HepG2 (cell line): ENCODE measurements at regions not wholly inside any gene's neighbourhood (a gene's known extent, or its start where the extent isn't known, plus 50 kb on each side); places are given as distances from the start of the nearest gene placed in this dataset.

Experiments used
- ATAC-seq: fragments of 200-7000 bp; cut with Tn5 transposase; 3 replicates; pipeline ENCODE4 v1.9.1; 2020; ENCODE audit warnings: mild to moderate bottlenecking, moderate library complexity
- BruUV-seq: library from RNA; stranded (reverse); fragments of 400-500 nt; replicated peaks from 2 replicates; lab custom pipeline; 2021; lab: Mats Ljungman, UMichigan
- CTCF ChIA-PET: fragments of 300-600 bp; formaldehyde crosslinking; extraction: SDS; loops from one replicate; lab custom pipeline; 2021; ENCODE audit warnings: low total read pairs, inconsistent platforms, low intra/inter-chr PET ratio; lab: Yijun Ruan, JAX
- POLR2A ChIA-PET: fragments of 350-600 bp; sonication (Branson Sonifier 250); formaldehyde crosslinking; loops from one replicate; lab custom pipeline; 2020; ENCODE audit warnings: antibody characterized with exemption, inconsistent platforms; lab: Yijun Ruan, JAX
- DNase-seq: peaks from one replicate; pipeline ENCODE4 v3.0.0-alpha.2; 2015; ENCODE audit warnings: low spot score
- FAIRE-seq: peaks from 3 replicates; lab custom pipeline; 2011; peaks lifted over from hg19 to GRCh38; lab: Jason Lieb, UNC
- H2AFZ ChIP-seq: one replicate; pipeline ENCODE4 v1.6.1; 2011; ENCODE audit warnings: low read length, inconsistent platforms
- H3K27ac ChIP-seq: fragments of 300-600 bp; 3 replicates; pipeline ENCODE4 v1.8.0; 2011; ENCODE audit warnings: mixed run types, mild to moderate bottlenecking, mixed read lengths, low read length, inconsistent platforms; ENCODE audit not compliant: insufficient read depth; ENCODE audit errors: extremely low read length
- H3K27me3 ChIP-seq, 2 experiments: fragments of 200-600 bp in 1 of 2; 2 replicates in 1 of 2; 3 replicates in 1 of 2; pipeline versions ENCODE4 v1.6.0 to v1.8.0; 2011; ENCODE audit warnings: low read length in 2 of 2, mild to moderate bottlenecking in 2 of 2, moderate library complexity in 2 of 2, inconsistent platforms in 1 of 2; ENCODE audit not compliant: insufficient read depth in 2 of 2, control insufficient read depth in 1 of 2
- H3K36me3 ChIP-seq, 2 experiments: fragments of 200-600 bp in 1 of 2; replicated peaks in 1 of 2; 2 replicates in 1 of 2; 3 replicates in 1 of 2; pipeline versions ENCODE4 v1.5.1 to v1.8.0; 2011; ENCODE audit warnings: low read length in 2 of 2, inconsistent platforms in 1 of 2; ENCODE audit not compliant: insufficient read depth in 2 of 2, control insufficient read depth in 1 of 2
- H3K4me1 ChIP-seq: 2 replicates; pipeline ENCODE4 v1.5.1; 2012; ENCODE audit warnings: low read length, inconsistent platforms; ENCODE audit not compliant: insufficient read depth
- H3K4me2 ChIP-seq: 2 replicates; pipeline ENCODE4 v1.6.0; 2011; ENCODE audit warnings: low read depth, low read length, inconsistent platforms
- H3K4me3 ChIP-seq, 3 experiments: fragments of 200-600 bp in 1 of 3; sonication (generic), shearing (Covaris generic) in 1 of 3; replicated peaks in 1 of 3; 2 replicates each; pipeline ENCODE4 v1.5.1; 2011 to 2016; ENCODE audit warnings: low read length in 3 of 3, inconsistent platforms in 2 of 3, low read depth in 2 of 3, mild to moderate bottlenecking in 2 of 3, control low read depth in 1 of 3, mixed read lengths in 1 of 3; ENCODE audit not compliant: insufficient read depth in 1 of 3
- H3K79me2 ChIP-seq: one replicate; pipeline ENCODE4 v1.6.1; 2011; ENCODE audit warnings: low read length, inconsistent platforms; ENCODE audit not compliant: insufficient read depth
- H3K9ac ChIP-seq: 2 replicates; pipeline ENCODE4 v1.6.0; 2011; ENCODE audit warnings: mild to moderate bottlenecking, low read depth, low read length, inconsistent platforms; ENCODE audit not compliant: insufficient read depth
- H3K9me3 ChIP-seq: 2 replicates; pipeline ENCODE4 v1.5.1; 2012; ENCODE audit warnings: mild to moderate bottlenecking, low read length
- H4K20me1 ChIP-seq: 2 replicates; pipeline ENCODE4 v1.6.0; 2011; ENCODE audit warnings: inconsistent platforms, mild to moderate bottlenecking, low read length, moderate library complexity; ENCODE audit not compliant: insufficient read depth
- ATF2 ChIP-seq: sonication (generic); formaldehyde crosslinking; IDR thresholded peaks from 2 replicates; pipeline ENCODE4 v1.4.0; 2020; ENCODE audit warnings: missing genetic modification reagents
- CBX5 ChIP-seq: sonication (generic); formaldehyde crosslinking; IDR thresholded peaks from 2 replicates; pipeline ENCODE4 v1.4.0; 2020; ENCODE audit warnings: missing genetic modification reagents, borderline replicate concordance
- CEBPB ChIP-seq: IDR thresholded peaks from 2 replicates; pipeline ENCODE4 v1.6.1; 2011; ENCODE audit warnings: low read depth, low read length, improper control_type of control experiment, borderline replicate concordance
- ISL2 ChIP-seq: sonication (generic); formaldehyde crosslinking; IDR thresholded peaks from 2 replicates; pipeline ENCODE4 v1.5.0; 2020; ENCODE audit warnings: missing genetic modification reagents
- RBM22 ChIP-seq: fragments of 200-400 bp; formaldehyde crosslinking; optimal IDR thresholded peaks from 2 replicates; pipeline ENCODE3; 2017; ENCODE audit warnings: mild to moderate bottlenecking, low read length, moderate library complexity
- REST ChIP-seq, 2 experiments: IDR thresholded peaks; 2 replicates each; pipeline ENCODE4 v1.6.1; 2011 to 2012; ENCODE audit warnings: low read length in 2 of 2, borderline replicate concordance in 1 of 2, low read depth in 1 of 2, mild to moderate bottlenecking in 1 of 2, moderate library complexity in 1 of 2
- SNAPC4 ChIP-seq: sonication (generic); formaldehyde crosslinking; IDR thresholded peaks from 2 replicates; pipeline ENCODE4 v1.4.0; 2020; ENCODE audit warnings: mild to moderate bottlenecking, missing genetic modification reagents
- TCF12 ChIP-seq, 2 experiments: fragments of 450-650 bp in 1 of 2; sonication (generic) in 1 of 2; formaldehyde crosslinking in 1 of 2; IDR thresholded peaks; 2 replicates each; pipeline versions ENCODE4 v1.6.1 to v1.8.0; 2017 to 2022; ENCODE audit warnings: antibody characterized with exemption in 1 of 2, mild to moderate bottlenecking in 1 of 2, missing genetic modification reagents in 1 of 2, moderate library complexity in 1 of 2
- ZKSCAN1 ChIP-seq: fragments of 150-350 bp; IDR thresholded peaks from 2 replicates; pipeline ENCODE4 v1.6.1; 2014; ENCODE audit warnings: low read length
- ZNF331 ChIP-seq: sonication (generic); formaldehyde crosslinking; IDR thresholded peaks from 2 replicates; pipeline ENCODE4 v1.4.0; 2020; ENCODE audit warnings: missing genetic modification reagents
- ZNF335 ChIP-seq: sonication (generic); formaldehyde crosslinking; IDR thresholded peaks from 2 replicates; pipeline ENCODE4 v1.4.0; 2020; ENCODE audit warnings: missing genetic modification reagents
- ZNF629 ChIP-seq: sonication (generic); formaldehyde crosslinking; conservative IDR thresholded peaks from 2 replicates; pipeline ENCODE4 v1.5.0; 2020; ENCODE audit warnings: missing genetic modification reagents
- ZNF670 ChIP-seq: sonication (generic); formaldehyde crosslinking; IDR thresholded peaks from 2 replicates; pipeline ENCODE4 v1.8.0; 2022; ENCODE audit warnings: mild to moderate bottlenecking, missing genetic modification reagents, borderline replicate concordance
- ZNF788 ChIP-seq: sonication (generic); formaldehyde crosslinking; IDR thresholded peaks from 2 replicates; pipeline ENCODE4 v1.5.0; 2020; ENCODE audit warnings: mild to moderate bottlenecking, missing genetic modification reagents, borderline replicate concordance
- ZSCAN29 ChIP-seq: sonication (generic); formaldehyde crosslinking; conservative IDR thresholded peaks from 2 replicates; pipeline ENCODE4 v1.4.0; 2020; ENCODE audit warnings: mild to moderate bottlenecking, missing genetic modification reagents
- WGBS: methylation state at CpG from one replicate; pipeline ENCODE4 v1.1.6; 2017; ENCODE audit warnings: low lambda C conversion rate; 5-methylcytosine and 5-hydroxymethylcytosine counted together
- in situ Hi-C: cut with HindIII; loops from 2 replicates; pipeline ENCODE4 v1.10.0; 2017; ENCODE audit warnings: low pct_unique_long_range_greater_than_20kb; ENCODE audit not compliant: extremely low pct_ligation_motif_present
- intact Hi-C: fragments of 100-400 bp; cut with micrococcal nuclease; formaldehyde crosslinking; loops from one replicate; pipeline ENCODE4 v1.10.0; 2022; ENCODE audit not compliant: unreplicated experiment

- Histone ChIP-seq H3K79me2 (no peaks in the 10 kb centered on the region), H3K27ac (no peak overlapping the region), H4K20me1 (no peaks in the 10 kb centered on the region), H3K27me3 (peaks cover 8 to 59% of the 10 kb centered on the region in 2 experiments; a peak in 4 of 5 replicates), H3K4me1 (no peaks in the 10 kb centered on the region), H3K9ac (no peak overlapping the region), H3K4me2 (no peak overlapping the region), H2AFZ (no peak overlapping the region), H3K9me3 (no peaks in the 10 kb centered on the region), H3K36me3 (no peaks in the 10 kb centered on the region), H3K4me3 (no peak overlapping the region)
- DNase-seq, result no peak
- ChIA-PET CTCF (no interaction called here), POLR2A (no interaction called here)
- intact Hi-C loops (no loop called here), in situ Hi-C loops (no loop called here)
- WGBS, result 15% methylated on average over 26 of the region's 26 CpGs
- no TSS peak for BruUV-seq
- ATAC-seq, result peak; percentile 29; the same call in 2 of the 3 replicates
- FAIRE-seq, result no peak
- TF ChIP-seq CBX5 (CRISPR knock-in tag) (no peak), ZNF331 (no peak), ATF2 (no peak), ZNF788 (CRISPR knock-in tag) (no peak), ISL2 (CRISPR knock-in tag) (no peak), RBM22 (no peak), ZSCAN29 (CRISPR knock-in tag) (no peak), ZNF629 (CRISPR knock-in tag) (no peak), ZKSCAN1 (no peak), TCF12 (IDR thresholded peaks at IDR 0.05) (no peak), TCF12 (CRISPR knock-in tag; IDR thresholded peaks at IDR 0.05) (no peak), ZNF670 (no peak), REST (IDR thresholded peaks at IDR 0.05; ENCODE audit: borderline replicate concordance in 1 of 2, low read depth in 1 of 2, low read length in 2 of 2) (peak; percentile 36 to 83), ZNF335 (CRISPR knock-in tag) (no peak), SNAPC4 (CRISPR knock-in tag) (no peak), CEBPB (peak; percentile 9; the same call in 1 of the 2 replicates)
These were observed 70.9 kb upstream of the CCDC167 start for GRCh38 chr6:37570482-37571133.
